Uterus (tissue), 3 donors: ENCODE measurements at regions not wholly inside any gene's neighbourhood (a gene's known extent, or its start where the extent isn't known, plus 50 kb on each side); places are given as distances from the start of the nearest gene placed in this dataset.

ENCODE experiments used
- DNase-seq, 2 donors: peaks; one replicate each; pipeline ENCODE4 v3.0.0-alpha.2; 2019 to 2020
- H3K27ac ChIP-seq, 2 donors: fragments of 200-600 bp; sonication (generic); 1 replicate in 1 of 2; 2 replicates in 1 of 2; pipeline ENCODE4 v1.5.1; 2016 to 2018
- H3K27me3 ChIP-seq, 2 donors: fragments of 200-600 bp; sonication (generic); one replicate each; pipeline ENCODE4 v1.5.1; 2018 to 2019; ENCODE audit warnings: control low read depth in 1 of 2
- H3K36me3 ChIP-seq, 2 donors: fragments of 200-600 bp; sonication (generic); one replicate each; pipeline ENCODE4 v1.5.1; 2019; ENCODE audit warnings: control low read depth in 1 of 2
- H3K4me1 ChIP-seq, 2 donors: fragments of 200-600 bp; sonication (generic); one replicate each; pipeline ENCODE4 v1.5.1; 2018 to 2019; ENCODE audit warnings: control low read depth in 1 of 2
- H3K4me3 ChIP-seq, 2 donors: fragments of 200-600 bp; sonication (generic); 1 replicate in 1 of 2; 2 replicates in 1 of 2; pipeline ENCODE4 v1.5.1; 2018 to 2019; ENCODE audit warnings: mild to moderate bottlenecking in 1 of 2
- H3K9me3 ChIP-seq, 2 donors: fragments of 200-600 bp; sonication (generic); one replicate each; pipeline ENCODE4 v1.5.1; 2019; ENCODE audit warnings: control low read depth in 1 of 2
- CTCF ChIP-seq, 4 experiments: fragments of 200-600 bp in 2 of 4; fragments of 450-650 bp in 2 of 4; sonication (generic) in 2 of 4; IDR thresholded peaks; one replicate each; pipeline ENCODE4 v1.5.1; 2016 to 2019; ENCODE audit warnings: antibody characterized with exemption in 4 of 4, mild to moderate bottlenecking in 2 of 4, moderate library complexity in 1 of 4
- POLR2A ChIP-seq, 2 donors: fragments of 450-650 bp; IDR thresholded peaks; one replicate each; pipeline ENCODE4 v1.6.1; 2016; ENCODE audit warnings: antibody characterized with exemption in 2 of 2, mild to moderate bottlenecking in 1 of 2, moderate library complexity in 1 of 2
- intact Hi-C: fragments of 100-400 bp; cut with DNase I; formaldehyde crosslinking; loops from one replicate; pipeline ENCODE4 v1.15.1; 2023; ENCODE audit warnings: low total_unique reads
- donor health status: DM: yes; HTN: yes; CAD: no.

DNA sequence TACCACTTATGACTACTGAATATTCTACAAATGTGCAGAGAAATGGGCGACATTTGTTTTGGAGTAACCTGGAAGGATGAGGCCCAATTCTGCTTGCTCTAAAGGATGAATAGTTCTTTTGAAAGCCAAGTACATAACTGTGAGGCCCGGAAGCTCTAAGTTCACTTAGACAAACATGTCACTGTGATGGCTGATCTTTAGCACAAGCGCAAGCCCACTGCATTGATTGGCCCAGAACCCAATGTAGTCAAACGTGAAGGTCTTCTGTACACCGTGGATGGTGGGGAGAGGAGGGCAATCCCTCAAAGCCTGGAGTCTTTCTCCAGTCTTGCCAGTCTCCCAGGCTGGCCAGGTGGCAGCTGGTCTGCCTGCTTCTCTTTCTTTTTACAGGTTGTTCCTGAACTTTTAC lies 139.6 kb downstream of the RFC3 start:
- DNase-seq, result no peak
- Histone ChIP-seq H3K9me3 (no peaks in the 10 kb centered on the region), H3K27ac (no peak overlapping the region), H3K27me3 (no peaks in the 10 kb centered on the region), H3K4me3 (no peak overlapping the region), H3K4me1 (no peaks in the 10 kb centered on the region), H3K36me3 (no peaks in the 10 kb centered on the region)
- TF ChIP-seq POLR2A (IDR thresholded peaks at IDR 0.05), result no peak
- no peak for TF ChIP-seq CTCF (IDR thresholded peaks at IDR 0.05)
- intact Hi-C loops, result no loop called here

- Histone ChIP-seq H3K9me3 (no peaks in the 10 kb centered on the region), H3K27me3 (no peaks in the 10 kb centered on the region), H3K27ac (no peak overlapping the region), H3K4me1 (no peaks in the 10 kb centered on the region), H3K36me3 (no peaks in the 10 kb centered on the region), H3K4me3 (no peak overlapping the region)
- intact Hi-C loops, result no loop called here
- DNase-seq, result no peak
- TF ChIP-seq POLR2A (IDR thresholded peaks at IDR 0.05) (no peak), CTCF (IDR thresholded peaks at IDR 0.05) (no peak)
These were observed 141.0 kb downstream of the RFC3 start for GRCh38 chr13:33958964-33959363.

GRCh38 chr13:33963134-33963533 lies 145.2 kb downstream of the RFC3 start:
- H3K27me3 ChIP-seq, result no peaks in the 10 kb centered on the region
- intact Hi-C loops, result no loop called here

DNA sequence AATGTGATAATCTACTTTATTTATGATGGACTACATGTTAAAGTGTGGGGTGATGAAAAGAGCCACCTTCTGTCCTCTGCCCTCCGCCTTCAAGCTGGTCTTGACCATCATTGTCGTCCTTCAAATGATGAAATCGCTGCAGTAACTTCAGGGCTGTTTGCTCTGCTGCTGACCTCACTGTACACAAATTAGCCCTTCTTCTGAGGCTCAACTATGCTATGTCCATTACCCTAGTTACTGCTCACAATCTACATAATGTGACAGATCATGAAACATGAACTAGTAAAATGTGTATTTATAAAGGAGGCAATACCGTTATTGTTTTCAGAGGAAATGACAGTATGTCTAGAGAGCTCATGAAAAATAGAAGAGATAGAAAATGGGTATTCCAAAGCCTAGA lies 145.9 kb downstream of the RFC3 start:
- Histone ChIP-seq H3K27ac (no peak overlapping the region), H3K27me3 (no peaks in the 10 kb centered on the region), H3K36me3 (no peaks in the 10 kb centered on the region), H3K9me3 (no peaks in the 10 kb centered on the region), H3K4me1 (no peaks in the 10 kb centered on the region), H3K4me3 (no peak overlapping the region)
- no peak for DNase-seq
- TF ChIP-seq POLR2A (IDR thresholded peaks at IDR 0.05) (no peak), CTCF (IDR thresholded peaks at IDR 0.05) (no peak)
- intact Hi-C loops, result no loop called here

More at GRCh38 chr13:33963134-33963533, 145.2 kb downstream of the RFC3 start:
- H3K4me3 ChIP-seq, result no peak overlapping the region
- DNase-seq, result no peak
- no peak overlapping the region for H3K27ac ChIP-seq
- TF ChIP-seq POLR2A (IDR thresholded peaks at IDR 0.05), result no peak
- no peak for TF ChIP-seq CTCF (IDR thresholded peaks at IDR 0.05)
- H3K4me1 ChIP-seq, result no peaks in the 10 kb centered on the region
- H3K9me3 ChIP-seq, result no peaks in the 10 kb centered on the region
- no peaks in the 10 kb centered on the region for H3K36me3 ChIP-seq

GRCh38 chr13:33968520-33969507 lies 150.9 kb downstream of the RFC3 start:
- H3K4me3 ChIP-seq, result no peak overlapping the region

More at GRCh38 chr13:33968520-33969507, 150.9 kb downstream of the RFC3 start:
- H3K36me3 ChIP-seq, result no peaks in the 10 kb centered on the region
- TF ChIP-seq POLR2A (IDR thresholded peaks at IDR 0.05) (no peak), CTCF (IDR thresholded peaks at IDR 0.05) (no peak)
- no peaks in the 10 kb centered on the region for H3K27me3 ChIP-seq
- DNase-seq, result no peak
- intact Hi-C loops, result no loop called here
- H3K4me1 ChIP-seq, result no peaks in the 10 kb centered on the region
- H3K9me3 ChIP-seq, result no peaks in the 10 kb centered on the region
- no peak overlapping the region for H3K27ac ChIP-seq
